GM19438 (cell line): ENCODE measurements at regions not wholly inside any gene's neighbourhood (a gene's known extent, or its start where the extent isn't known, plus 50 kb on each side); places are given as distances from the start of the nearest gene placed in this dataset.
"Not testable (repeated sequence)": the region's sequence is repeated elsewhere in the genome, so short reads cannot be mapped to it uniquely, and the experiment has no call there.

Source experiments
- ATAC-seq: cut with Tn5 transposase; IDR thresholded peaks from one replicate; pipeline ENCODE4 v1.9.1; 2021; ENCODE audit warnings: low read depth; ENCODE audit not compliant: unreplicated experiment

- no peak for ATAC-seq
Observed at GRCh38 chr2:359047-359446, 71.2 kb upstream of the ALKAL2 start.

DNA sequence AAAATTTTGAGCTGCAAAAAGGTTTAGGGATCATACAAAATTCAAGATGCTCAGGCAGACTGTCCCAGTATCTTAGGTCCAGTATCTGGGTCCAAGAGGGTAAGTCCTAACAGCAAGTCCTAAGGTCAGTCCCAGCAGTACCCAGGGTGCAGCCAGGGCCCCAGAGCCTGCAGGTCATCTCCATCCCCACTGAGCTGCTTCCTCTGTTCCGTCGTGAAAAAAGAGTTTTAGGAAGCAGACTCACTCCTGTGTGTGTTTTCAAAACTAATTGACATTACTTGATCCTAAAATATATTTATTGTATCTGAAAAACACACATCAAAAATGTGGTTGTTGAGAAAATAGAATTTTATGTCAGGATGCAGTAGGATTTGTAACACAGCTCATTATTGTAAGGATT lies 69.9 kb upstream of the ALKAL2 start:
- ATAC-seq: no peak

GRCh38 chr2:356304-356703 lies 68.4 kb upstream of the ALKAL2 start:
- not testable (repeated sequence) for ATAC-seq

- no peak for ATAC-seq
Observed at GRCh38 chr2:355773-356172, 67.9 kb upstream of the ALKAL2 start.

DNA sequence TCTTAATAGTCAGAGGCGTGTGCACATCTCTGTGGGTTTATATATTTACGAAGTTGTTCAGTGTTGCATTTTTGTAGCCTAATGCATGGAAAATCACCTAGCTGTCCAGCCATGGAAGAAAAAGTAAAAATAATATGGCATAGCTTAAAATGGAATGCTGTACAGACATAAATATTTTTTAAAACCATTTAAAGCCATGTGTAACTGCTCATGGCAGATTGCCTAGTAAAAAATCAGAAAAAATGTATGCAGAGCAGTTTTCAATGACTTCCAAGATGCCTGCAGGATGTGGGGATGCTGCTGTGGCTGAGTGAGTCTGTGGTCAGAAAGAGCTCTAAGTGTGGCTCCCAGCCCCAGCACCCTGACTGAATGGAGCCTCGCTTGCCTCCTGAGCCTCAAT lies 64.8 kb upstream of the ALKAL2 start:
- ATAC-seq: no peak

DNA sequence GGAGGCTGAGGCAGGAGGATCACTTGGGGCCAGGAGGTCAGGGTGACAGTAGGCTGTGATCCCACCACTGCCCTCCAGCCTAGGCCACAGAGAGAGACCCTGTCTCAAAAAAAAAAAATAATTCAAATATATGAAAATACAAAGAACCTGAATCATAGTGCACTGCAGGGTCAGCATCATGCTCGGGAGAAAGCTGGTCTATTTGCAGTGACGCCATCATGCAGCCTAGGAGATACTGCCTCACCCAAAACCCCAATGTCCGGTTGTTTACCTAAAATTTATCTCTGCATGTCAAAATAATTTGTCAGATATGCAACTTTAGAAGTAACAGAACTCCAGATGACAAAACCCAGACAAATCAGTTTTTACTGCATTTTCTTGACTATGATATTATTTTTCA lies 61.5 kb upstream of the ALKAL2 start:
- ATAC-seq: no peak

DNA sequence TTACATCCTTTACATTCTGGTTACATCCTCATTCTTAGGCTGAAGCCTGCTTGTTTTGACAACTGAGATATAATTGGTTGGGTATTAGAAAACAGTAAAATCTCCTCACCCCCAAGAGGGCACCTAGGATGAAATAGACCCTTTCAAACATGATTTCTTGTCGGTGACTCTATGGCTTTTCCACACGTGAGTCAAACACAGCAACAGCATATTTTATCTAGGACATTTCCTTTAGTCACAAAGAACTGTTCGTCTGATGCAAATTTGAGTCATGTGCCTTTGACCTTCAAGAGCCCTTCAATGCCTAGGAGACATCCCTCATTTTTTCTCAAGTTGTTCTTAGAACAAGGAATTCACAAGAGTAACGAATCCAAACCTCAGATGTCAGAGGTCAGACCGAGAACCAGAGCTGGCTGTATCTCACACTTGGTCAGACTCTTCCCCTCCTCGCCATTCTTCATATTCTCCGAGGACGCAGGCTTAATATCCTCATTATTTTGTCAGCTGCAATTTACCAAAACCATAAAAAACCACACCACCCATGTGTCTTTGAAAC lies 60.5 kb upstream of the ALKAL2 start:
- ATAC-seq: no peak

GRCh38 chr2:344811-345210 lies 56.9 kb upstream of the ALKAL2 start:
- ATAC-seq: no peak

DNA sequence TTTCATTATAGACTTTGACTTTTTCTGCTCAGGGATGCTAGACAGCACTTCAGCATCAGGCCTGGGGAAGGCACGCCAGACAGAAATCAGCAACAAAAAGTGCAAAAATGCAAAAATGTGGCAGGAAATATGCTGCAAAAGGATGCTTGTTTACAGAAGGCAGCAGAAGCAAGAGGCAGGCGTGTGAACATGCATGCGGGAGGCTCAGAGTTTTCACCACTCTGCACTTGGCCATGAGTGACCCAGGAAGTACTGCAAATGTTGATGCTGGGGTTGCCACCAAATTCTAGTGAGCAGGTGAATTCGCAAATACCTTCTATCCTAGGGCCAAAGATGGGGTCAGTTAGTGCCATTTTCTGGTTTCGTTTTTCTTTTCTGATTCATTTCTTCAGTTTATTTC lies 55.5 kb upstream of the ALKAL2 start:
- no peak for ATAC-seq

DNA sequence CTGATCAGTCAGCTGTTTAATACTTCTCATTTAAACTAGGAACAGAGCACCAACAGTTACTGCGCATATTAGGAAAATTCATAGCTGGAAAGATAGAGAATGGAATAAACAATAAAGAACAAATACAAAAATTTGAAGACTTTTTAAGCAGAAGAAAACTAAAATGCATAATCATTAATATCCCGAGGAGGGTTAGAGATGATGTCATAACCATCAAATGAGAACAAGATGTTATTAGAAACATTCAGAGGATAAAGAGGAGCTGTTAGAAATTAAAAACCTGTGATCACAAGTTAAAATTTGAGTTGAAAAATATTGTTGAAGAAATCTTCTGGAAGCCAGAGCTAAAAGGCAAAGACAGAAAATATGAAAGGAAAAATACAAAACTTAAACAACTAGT lies 54.0 kb upstream of the ALKAL2 start:
- ATAC-seq: no peak

- no peak for ATAC-seq
Observed at GRCh38 chr2:341017-341542, 53.2 kb upstream of the ALKAL2 start.
